HEK293 (cell line): ENCODE measurements at regions not wholly inside any gene's neighbourhood (a gene's known extent, or its start where the extent isn't known, plus 50 kb on each side); places are given as distances from the start of the nearest gene placed in this dataset.

Experiments
- CTCF ChIA-PET: fragments of 350-600 bp; formaldehyde crosslinking; extraction: SDS; loops from one replicate; lab custom pipeline; 2021; ENCODE audit warnings: antibody characterized with exemption; lab: Yijun Ruan, JAX
- POLR2A ChIA-PET: fragments of 300-600 bp; formaldehyde crosslinking; extraction: SDS; loops from one replicate; lab custom pipeline; 2020; ENCODE audit warnings: antibody characterized with exemption, inconsistent platforms; lab: Yijun Ruan, JAX
- H3K27ac ChIP-seq: fragments of 200-500 bp; sonication (Bioruptor generic); 2 replicates; pipeline ENCODE4 v1.5.1; 2014; ENCODE audit warnings: low read depth, low read length, control low read depth, inconsistent platforms; ENCODE audit errors: extremely low read depth
- H3K36me3 ChIP-seq, 2 experiments: fragments of 200-500 bp in 1 of 2; sonication (Bioruptor generic) in 1 of 2; 1 replicate in 1 of 2; 2 replicates in 1 of 2; pipeline ENCODE4 v1.5.1; 2014 to 2017; ENCODE audit warnings: inconsistent platforms in 2 of 2, low read length in 2 of 2; ENCODE audit not compliant: control insufficient read depth in 2 of 2, insufficient read depth in 1 of 2
- H3K4me1 ChIP-seq: fragments of 200-500 bp; sonication (Bioruptor generic); 2 replicates; pipeline ENCODE4 v1.5.1; 2014; ENCODE audit warnings: mild to moderate bottlenecking, low read length, inconsistent platforms; ENCODE audit not compliant: control insufficient read depth, insufficient read depth
- H3K4me3 ChIP-seq: 2 replicates; pipeline ENCODE4 v1.5.1; 2011; ENCODE audit warnings: low read depth, mild to moderate bottlenecking, control low read depth, low read length, moderate library complexity
- H3K9me3 ChIP-seq: fragments of 200-500 bp; sonication (Bioruptor generic); 2 replicates; pipeline ENCODE4 v1.5.1; 2014; ENCODE audit warnings: low read depth, low read length, inconsistent platforms; ENCODE audit not compliant: control insufficient read depth, insufficient read depth
- BCL6B ChIP-seq: fragments of 450-650 bp; formaldehyde crosslinking; IDR thresholded peaks from 2 replicates; pipeline ENCODE4 v1.5.1; 2017; ENCODE audit warnings: missing biosample characterization, missing genetic modification characterization
- GLIS2 ChIP-seq: fragments of 450-650 bp; formaldehyde crosslinking; IDR thresholded peaks from 2 replicates; pipeline ENCODE4 v1.5.1; 2016; ENCODE audit warnings: missing biosample characterization, missing genetic modification characterization
- KLF16 ChIP-seq: fragments of 450-650 bp; formaldehyde crosslinking; IDR thresholded peaks from 2 replicates; pipeline ENCODE4 v1.5.1; 2017; ENCODE audit warnings: missing biosample characterization, missing genetic modification characterization
- MYNN ChIP-seq: fragments of 450-650 bp; formaldehyde crosslinking; IDR thresholded peaks from 2 replicates; pipeline ENCODE4 v1.5.1; 2016; ENCODE audit warnings: missing biosample characterization, missing genetic modification characterization, borderline replicate concordance
- SALL2 ChIP-seq: fragments of 450-650 bp; formaldehyde crosslinking; IDR thresholded peaks from 2 replicates; pipeline ENCODE4 v1.5.0; 2017; ENCODE audit warnings: missing biosample characterization, mild to moderate bottlenecking, missing genetic modification characterization, borderline replicate concordance
- ZBTB10 ChIP-seq: fragments of 450-650 bp; formaldehyde crosslinking; IDR thresholded peaks from 2 replicates; pipeline ENCODE4 v1.5.1; 2016; ENCODE audit warnings: missing biosample characterization, missing genetic modification characterization
- ZBTB26 ChIP-seq: fragments of 450-650 bp; formaldehyde crosslinking; optimal IDR thresholded peaks from 2 replicates; pipeline ENCODE3; 2016; ENCODE audit warnings: missing biosample characterization, mild to moderate bottlenecking, missing genetic modification characterization
- ZEB2 ChIP-seq: fragments of 450-650 bp; formaldehyde crosslinking; IDR thresholded peaks from 2 replicates; pipeline ENCODE4 v1.5.1; 2016; ENCODE audit warnings: missing biosample characterization, missing genetic modification characterization
- ZIC2 ChIP-seq: fragments of 450-650 bp; formaldehyde crosslinking; IDR thresholded peaks from 2 replicates; pipeline ENCODE4 v1.5.1; 2016; ENCODE audit warnings: missing biosample characterization, missing genetic modification characterization
- ZNF10 ChIP-seq: fragments of 450-650 bp; formaldehyde crosslinking; IDR thresholded peaks from 2 replicates; pipeline ENCODE4 v1.5.1; 2017; ENCODE audit warnings: missing biosample characterization, missing genetic modification characterization
- ZNF121 ChIP-seq: fragments of 450-650 bp; formaldehyde crosslinking; IDR thresholded peaks from 2 replicates; pipeline ENCODE4 v1.5.1; 2016; ENCODE audit warnings: missing biosample characterization, missing genetic modification characterization
- ZNF132 ChIP-seq: fragments of 450-650 bp; formaldehyde crosslinking; IDR thresholded peaks from 2 replicates; pipeline ENCODE4 v1.5.1; 2017; ENCODE audit warnings: missing biosample characterization, missing genetic modification characterization, borderline replicate concordance
- ZNF221 ChIP-seq: fragments of 450-650 bp; formaldehyde crosslinking; IDR thresholded peaks from 2 replicates; pipeline ENCODE4 v1.5.1; 2017; ENCODE audit warnings: missing biosample characterization, missing genetic modification characterization, borderline replicate concordance
- ZNF23 ChIP-seq: fragments of 450-650 bp; formaldehyde crosslinking; IDR thresholded peaks from 2 replicates; pipeline ENCODE4 v1.5.1; 2016; ENCODE audit warnings: missing biosample characterization, missing genetic modification characterization, borderline replicate concordance
- ZNF518A ChIP-seq: fragments of 450-650 bp; formaldehyde crosslinking; conservative IDR thresholded peaks from 2 replicates; pipeline ENCODE4 v1.5.1; 2016; ENCODE audit warnings: low read depth, missing biosample characterization, missing genetic modification characterization
- ZNF530 ChIP-seq: fragments of 450-650 bp; formaldehyde crosslinking; IDR thresholded peaks from 2 replicates; pipeline ENCODE4 v1.5.1; 2016; ENCODE audit warnings: low read depth, missing biosample characterization, missing genetic modification characterization
- ZNF555 ChIP-seq: fragments of 450-650 bp; formaldehyde crosslinking; conservative IDR thresholded peaks from 2 replicates; pipeline ENCODE4 v1.5.1; 2017; ENCODE audit warnings: missing biosample characterization, mild to moderate bottlenecking, missing genetic modification characterization, inconsistent platforms
- ZNF76 ChIP-seq: fragments of 450-650 bp; formaldehyde crosslinking; IDR thresholded peaks from 2 replicates; pipeline ENCODE4; 2016; ENCODE audit warnings: low read depth, missing biosample characterization, missing genetic modification characterization, borderline replicate concordance
- ZNF792 ChIP-seq: fragments of 450-650 bp; formaldehyde crosslinking; IDR thresholded peaks from 2 replicates; pipeline ENCODE4 v1.5.1; 2016; ENCODE audit warnings: missing biosample characterization, missing genetic modification characterization
- ZXDB ChIP-seq: fragments of 450-650 bp; formaldehyde crosslinking; IDR thresholded peaks from 2 replicates; pipeline ENCODE4 v1.5.1; 2016; ENCODE audit warnings: missing biosample characterization, missing genetic modification characterization
- TF ChIP-seq, protein P1 (sequence below): fragments of 450-650 bp; formaldehyde crosslinking; IDR thresholded peaks from 2 replicates; pipeline ENCODE4 v1.5.1; 2016; ENCODE audit warnings: missing biosample characterization, missing genetic modification characterization

DNA sequence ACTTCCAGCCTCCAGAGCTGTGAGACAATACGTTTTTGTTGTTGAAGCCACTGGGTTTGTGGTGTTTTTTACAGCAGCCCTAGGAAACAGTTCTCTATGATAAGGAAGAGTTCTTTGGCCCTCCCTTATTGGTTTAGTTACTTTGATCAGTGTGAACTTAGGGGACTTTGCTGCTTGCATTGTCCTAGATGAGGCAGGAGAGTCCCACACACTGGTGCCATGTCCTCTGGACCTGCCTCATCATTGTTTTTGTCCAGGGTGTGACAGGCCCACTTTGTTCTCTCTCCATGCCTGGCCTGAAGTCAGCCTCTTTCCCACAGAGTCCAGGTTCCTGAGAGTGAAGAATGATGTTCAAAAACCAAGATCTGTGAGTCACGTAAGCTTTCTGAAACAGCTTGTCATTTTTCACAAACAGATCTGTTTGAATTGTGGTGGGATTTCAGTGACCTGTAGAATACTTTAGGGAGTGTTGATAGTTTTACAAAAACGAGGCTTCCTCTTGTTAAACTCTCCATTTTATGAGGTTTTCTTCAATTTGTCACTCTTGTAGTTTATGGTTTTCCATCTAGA lies 63.8 kb downstream of the ING1 start:
- POLR2A ChIA-PET: no interaction called here
- CTCF ChIA-PET: interaction anchor here (1.0 kb wide), 1 partner anchor 20 kb away, joined by 4 read pairs; no protein-coding TSS in a partner anchor
- Histone ChIP-seq H3K27ac (no peak overlapping the region), H3K4me1 (no peaks in the 10 kb centered on the region), H3K9me3 (no peaks in the 10 kb centered on the region), H3K36me3 (no peaks in the 10 kb centered on the region), H3K4me3 (no peak overlapping the region)
- no peak for TF ChIP-seq SALL2 (tag by site-specific recombination)
- no peak for TF ChIP-seq ZNF530
- TF ChIP-seq ZNF555 (tag by site-specific recombination): no peak

GRCh38 chr13:110779022-110779421 lies 65.5 kb downstream of the ING1 start:
- no peak overlapping the region for H3K4me3 ChIP-seq
- no peaks in the 10 kb centered on the region for H3K4me1 ChIP-seq
- no peaks in the 10 kb centered on the region for H3K36me3 ChIP-seq
- CTCF ChIA-PET: no interaction called here
- no peaks in the 10 kb centered on the region for H3K9me3 ChIP-seq
- POLR2A ChIA-PET: no interaction called here
- H3K27ac ChIP-seq: no peak overlapping the region
- TF ChIP-seq ZNF132 (tag by site-specific recombination) (no peak), GLIS2 (tag by site-specific recombination) (no peak), ZEB2 (tag by site-specific recombination) (no peak), ZNF518A (tag by site-specific recombination) (no peak), ZNF76 (tag by site-specific recombination) (no peak), ZXDB (tag by site-specific recombination) (no peak), ZNF121 (tag by site-specific recombination) (no peak), MYNN (tag by site-specific recombination) (no peak), ZIC2 (tag by site-specific recombination) (no peak), ZNF792 (no peak), ZNF10 (tag by site-specific recombination) (no peak), KLF16 (tag by site-specific recombination) (no peak), ZNF23 (tag by site-specific recombination) (no peak), ZBTB10 (tag by site-specific recombination) (no peak), ZNF221 (tag by site-specific recombination) (no peak), BCL6B (tag by site-specific recombination) (no peak), ZBTB26 (tag by site-specific recombination) (no peak)
- TF ChIP-seq, protein P1, sequence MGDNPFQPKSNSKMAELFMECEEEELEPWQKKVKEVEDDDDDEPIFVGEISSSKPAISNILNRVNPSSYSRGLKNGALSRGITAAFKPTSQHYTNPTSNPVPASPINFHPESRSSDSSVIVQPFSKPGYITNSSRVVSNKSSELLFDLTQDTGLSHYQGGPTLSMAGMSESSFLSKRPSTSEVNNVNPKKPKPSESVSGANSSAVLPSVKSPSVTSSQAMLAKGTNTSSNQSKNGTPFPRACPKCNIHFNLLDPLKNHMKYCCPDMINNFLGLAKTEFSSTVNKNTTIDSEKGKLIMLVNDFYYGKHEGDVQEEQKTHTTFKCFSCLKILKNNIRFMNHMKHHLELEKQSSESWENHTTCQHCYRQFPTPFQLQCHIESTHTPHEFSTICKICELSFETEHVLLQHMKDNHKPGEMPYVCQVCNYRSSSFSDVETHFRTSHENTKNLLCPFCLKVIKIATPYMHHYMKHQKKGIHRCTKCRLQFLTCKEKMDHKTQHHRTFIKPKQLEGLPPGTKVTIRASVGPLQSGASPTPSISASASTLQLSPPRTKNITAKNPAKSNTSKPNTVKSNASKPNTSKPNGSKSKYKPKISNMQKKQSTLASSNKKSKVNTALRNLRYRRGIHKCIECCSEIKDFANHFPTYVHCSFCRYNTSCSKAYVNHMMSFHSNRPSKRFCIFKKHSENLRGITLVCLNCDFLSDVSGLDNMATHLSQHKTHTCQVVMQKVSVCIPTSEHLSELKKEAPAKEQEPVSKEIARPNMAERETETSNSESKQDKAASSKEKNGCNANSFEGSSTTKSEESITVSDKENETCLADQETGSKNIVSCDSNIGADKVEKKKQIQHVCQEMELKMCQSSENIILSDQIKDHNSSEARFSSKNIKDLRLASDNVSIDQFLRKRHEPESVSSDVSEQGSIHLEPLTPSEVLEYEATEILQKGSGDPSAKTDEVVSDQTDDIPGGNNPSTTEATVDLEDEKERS (tag by site-specific recombination): no peak
